NCI-H2081 (cell line): ENCODE measurements at regions not wholly inside any gene's neighbourhood (a gene's known extent, or its start where the extent isn't known, plus 50 kb on each side); places are given as distances from the start of the nearest gene placed in this dataset.

Source experiments
- DNase-seq, 2 experiments: peaks; one replicate each; lab custom pipeline; 2025; lab: John Stamatoyannopoulos, UW

DNA sequence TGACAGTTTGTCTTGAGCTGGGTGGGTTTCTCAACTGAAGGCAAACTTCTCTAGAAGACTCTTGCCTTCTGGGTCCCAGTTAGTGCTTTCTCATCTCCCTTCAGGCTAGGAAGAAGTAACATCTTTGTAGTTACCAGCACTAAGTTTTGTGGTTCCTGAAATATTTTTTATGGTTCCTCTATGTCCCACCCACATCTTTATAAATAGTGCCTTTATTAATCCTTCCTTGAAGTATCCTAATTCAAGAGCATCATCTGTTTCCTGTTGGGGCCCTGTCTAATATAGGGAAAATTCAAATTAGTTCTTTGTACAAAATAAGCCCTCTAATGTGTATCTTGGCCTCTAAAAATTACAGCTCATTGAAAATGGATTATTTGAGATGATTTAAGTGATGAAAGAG is 147.4 kb upstream of the MAOA start:
- DNase-seq: no peak

- DNase-seq: no peak
Observed at GRCh38 chrX:43510209-43510608, 145.9 kb upstream of the MAOA start.

DNA sequence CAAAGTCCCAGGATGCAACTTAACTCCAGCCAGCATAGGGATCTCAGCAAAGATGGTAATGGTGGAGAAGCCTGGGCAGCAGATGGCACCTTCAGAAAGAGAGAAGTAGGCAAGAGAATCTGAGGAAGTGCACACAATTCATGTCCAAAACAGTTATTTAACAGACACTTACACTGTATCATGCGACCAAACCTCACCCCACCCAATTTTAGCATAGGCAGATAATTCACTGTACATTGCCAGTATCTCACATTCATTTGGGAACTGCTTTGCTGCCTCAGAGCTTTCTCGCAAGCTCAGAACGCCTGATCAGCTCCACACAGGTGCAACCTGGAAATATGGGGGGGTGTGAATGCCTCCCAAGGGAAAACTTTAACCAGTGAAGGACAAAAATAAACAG is 143.0 kb upstream of the MAOA start:
- DNase-seq: no peak

GRCh38 chrX:43514820-43515219 is 141.3 kb upstream of the MAOA start:
- DNase-seq: no peak

- no peak for DNase-seq
Observed at GRCh38 chrX:43522582-43522981, 133.5 kb upstream of the MAOA start.

DNA sequence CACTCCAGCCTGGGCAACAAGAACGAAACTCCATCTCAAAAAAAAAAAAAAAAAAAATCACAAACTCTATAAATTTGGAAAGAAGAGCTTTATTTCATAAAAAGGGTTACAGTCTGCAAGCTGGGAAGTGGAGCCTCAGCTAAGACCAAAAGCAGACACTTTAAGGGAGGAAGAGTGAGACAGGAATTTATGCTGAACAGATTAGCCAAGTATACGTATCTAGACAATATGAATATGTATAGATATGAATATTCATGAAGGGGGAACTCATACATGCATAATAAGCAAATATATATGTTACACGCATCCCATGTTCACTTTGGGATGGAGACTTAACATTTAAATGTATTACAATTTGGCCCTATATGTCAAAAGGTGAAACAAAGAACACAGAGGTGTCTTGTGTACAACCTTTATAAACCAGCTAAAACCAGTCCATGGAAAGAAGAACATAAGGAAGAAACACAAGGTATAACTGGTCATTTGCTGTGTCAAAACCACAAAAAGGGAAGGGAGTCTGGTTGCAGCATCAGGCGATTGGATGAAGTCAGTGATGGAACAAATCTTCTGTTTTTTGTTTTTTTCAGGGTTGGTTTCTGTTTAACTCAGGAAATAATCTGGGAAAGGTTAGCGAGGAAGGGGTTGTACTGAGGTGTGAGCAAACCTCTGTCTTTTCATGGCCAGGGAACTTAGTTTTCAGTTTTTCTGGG is 130.0 kb upstream of the MAOA start:
- no peak for DNase-seq

- no peak for DNase-seq
Observed at GRCh38 chrX:43526878-43527277, 129.2 kb upstream of the MAOA start.

GRCh38 chrX:43527801-43528200 is 128.3 kb upstream of the MAOA start:
- DNase-seq: no peak

- DNase-seq: no peak
Observed at GRCh38 chrX:43530837-43531236, 125.3 kb upstream of the MAOA start.

- DNase-seq: no peak
Observed at GRCh38 chrX:43540318-43540717, 115.8 kb upstream of the MAOA start.

DNA sequence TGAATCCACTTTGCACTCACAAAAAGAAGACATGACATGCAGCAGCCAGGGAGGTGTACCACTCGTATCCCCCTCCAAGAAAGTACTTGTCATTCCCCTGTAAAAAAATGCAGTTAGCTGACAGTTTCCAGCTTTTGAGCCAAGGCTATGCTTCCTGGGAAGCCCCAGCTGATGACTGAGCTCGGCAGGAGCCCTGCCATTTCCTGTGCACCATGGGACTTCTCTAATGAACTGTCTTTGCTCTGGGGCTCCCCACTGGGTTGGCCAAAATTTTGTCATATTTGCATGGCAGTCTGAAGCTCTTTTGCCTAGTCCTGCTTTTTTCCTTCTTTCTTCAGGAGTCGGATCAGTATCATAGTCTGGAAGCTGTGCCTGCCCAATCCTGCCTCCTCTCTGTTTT is 104.5 kb upstream of the MAOA start:
- peak in 1 of 2 experiments; percentile 27 for DNase-seq

GRCh38 chrX:43552156-43552555 is 103.9 kb upstream of the MAOA start:
- no peak for DNase-seq

GRCh38 chrX:43552703-43553102 is 103.4 kb upstream of the MAOA start:
- DNase-seq: no peak

DNA sequence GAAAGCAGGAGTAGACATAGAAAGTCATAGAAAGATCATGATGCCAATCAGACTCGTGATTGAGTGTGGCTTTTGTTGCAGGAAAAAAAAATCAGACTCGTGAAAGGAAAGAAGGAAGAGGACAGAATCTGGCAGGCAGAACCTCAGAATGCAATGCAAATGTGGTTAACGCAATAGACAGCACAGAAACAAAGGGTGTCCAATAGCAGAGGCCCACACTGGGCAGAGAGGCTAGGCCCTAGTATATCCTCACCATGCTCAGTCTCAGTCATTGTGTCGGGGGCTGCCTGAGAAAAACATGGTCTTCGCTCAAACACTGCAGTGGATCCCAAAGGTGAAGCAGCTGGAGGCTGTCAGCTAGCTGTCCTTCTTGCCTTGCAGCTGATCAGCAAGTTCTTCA is 102.8 kb upstream of the MAOA start:
- no peak for DNase-seq

DNA sequence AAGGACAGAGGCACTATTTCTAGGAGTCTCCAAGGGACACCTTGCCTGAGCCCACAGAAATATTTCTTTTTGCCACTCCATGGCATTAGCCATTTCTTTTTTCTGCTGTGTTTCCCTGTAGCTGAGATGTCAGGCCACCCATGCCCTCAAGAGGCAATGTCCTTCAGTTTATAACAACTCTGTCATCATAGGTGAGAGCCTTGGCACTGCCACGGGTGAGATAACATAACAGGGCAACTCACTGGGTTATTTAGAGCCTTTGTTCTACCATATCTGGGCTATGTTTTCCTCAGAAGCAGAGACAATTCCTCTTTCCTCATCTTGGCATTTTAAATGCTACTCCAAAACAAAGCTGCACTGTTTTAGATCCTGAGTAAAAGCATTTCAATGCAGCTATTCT is 99.9 kb upstream of the MAOA start:
- no peak for DNase-seq

DNA sequence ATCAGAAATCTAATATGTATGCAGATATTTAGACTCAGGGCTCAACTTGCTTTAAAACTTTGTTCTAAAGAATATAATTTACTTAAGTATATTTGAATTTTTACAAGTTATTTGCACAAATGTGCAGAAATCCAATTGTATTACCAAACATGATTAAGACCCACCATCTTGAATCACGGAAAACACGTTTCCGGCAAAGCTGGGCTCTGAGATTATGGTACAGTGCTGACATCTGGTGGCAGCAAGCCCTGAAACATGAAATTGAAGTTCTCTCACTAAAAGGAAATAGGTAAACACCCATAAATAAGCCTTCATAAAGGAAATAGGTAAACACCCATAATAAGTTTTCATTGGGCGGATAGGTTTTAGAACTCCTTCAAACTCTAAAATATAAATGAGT is 98.3 kb upstream of the MAOA start:
- peak; percentile 75 to 77 for DNase-seq

- peak; percentile 45 to 66 for DNase-seq
Observed at GRCh38 chrX:43559644-43560043, 96.5 kb upstream of the MAOA start.

DNA sequence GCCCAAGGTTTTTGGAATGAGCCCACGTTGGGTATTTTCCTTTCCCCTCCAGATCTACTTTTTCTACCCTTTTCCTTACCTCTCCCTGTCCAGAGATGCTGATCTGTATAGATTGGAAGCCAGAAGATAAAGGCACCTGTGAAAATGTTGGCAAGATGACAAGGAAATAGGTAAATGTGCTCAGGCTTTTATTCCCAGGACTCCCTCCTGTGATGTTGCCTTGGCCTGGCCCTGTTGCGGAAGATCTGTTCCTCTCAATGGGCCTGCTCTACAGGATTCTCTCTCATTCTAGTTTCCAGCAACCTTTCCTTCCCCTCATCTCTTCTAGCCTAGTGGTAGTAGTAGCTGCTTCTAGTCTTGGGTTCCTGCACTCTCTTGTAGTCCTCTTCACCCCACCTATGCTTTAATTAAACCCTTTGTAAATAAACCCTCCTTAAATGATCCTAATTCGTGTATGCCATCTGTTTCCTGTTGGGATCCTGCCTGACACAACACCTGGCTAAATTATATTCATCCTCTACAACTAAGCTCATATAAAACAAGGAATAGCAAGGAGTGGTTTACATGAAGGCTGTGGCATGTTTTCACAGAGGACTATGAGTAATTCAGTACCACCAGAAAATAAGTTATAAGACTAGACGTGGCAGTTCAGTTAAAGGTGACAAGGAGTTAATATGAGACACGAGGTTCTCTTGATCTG is 95.7 kb upstream of the MAOA start:
- peak; percentile 40 to 80 for DNase-seq

GRCh38 chrX:43562372-43562771 is 93.7 kb upstream of the MAOA start:
- DNase-seq: no peak

DNA sequence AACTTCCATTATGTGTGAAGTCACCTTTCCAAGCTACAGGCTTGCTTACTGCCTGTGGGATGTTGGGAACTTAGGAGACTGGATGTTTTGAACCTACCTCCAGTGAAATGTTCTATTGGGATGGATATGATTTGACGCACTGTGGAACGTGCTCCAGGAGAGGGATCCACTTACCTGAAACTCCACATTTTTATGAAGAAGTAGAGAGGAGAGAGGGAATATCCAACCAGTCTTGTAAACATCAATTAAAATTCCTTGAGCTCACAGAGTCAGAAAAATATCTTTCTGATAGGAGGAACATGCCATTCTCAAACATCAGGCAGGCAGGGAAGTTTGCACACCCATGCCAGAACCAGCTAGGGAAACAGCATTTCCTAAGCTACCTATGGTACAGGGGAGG is 91.1 kb upstream of the MAOA start:
- no peak for DNase-seq

DNA sequence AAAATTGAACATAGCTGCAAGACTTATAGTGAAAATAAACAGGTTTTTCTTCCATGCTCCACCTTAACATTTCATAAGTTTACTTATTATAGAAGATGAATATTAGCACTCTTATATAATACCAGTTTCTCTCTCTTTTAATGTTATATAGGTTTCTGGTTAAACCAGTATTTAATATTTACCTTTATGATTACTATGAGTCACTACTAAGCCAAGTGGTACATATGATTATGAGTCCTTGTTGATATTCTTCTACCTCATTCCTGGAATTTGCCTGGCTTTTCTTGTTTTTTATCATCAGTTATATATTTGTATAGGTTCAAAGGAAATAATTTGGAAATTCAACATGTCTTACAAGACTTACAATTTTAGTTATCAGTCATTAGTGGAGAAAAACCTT is 89.9 kb upstream of the MAOA start:
- DNase-seq: no peak

GRCh38 chrX:43573441-43574015 is 82.6 kb upstream of the MAOA start:
- no peak for DNase-seq

GRCh38 chrX:43580621-43581020 is 75.5 kb upstream of the MAOA start:
- DNase-seq: no peak

GRCh38 chrX:43581167-43581566 is 74.9 kb upstream of the MAOA start:
- DNase-seq: no peak
